Head of caudate nucleus (tissue), 42 donors: ENCODE measurements at regions not wholly inside any gene's neighbourhood (a gene's known extent, or its start where the extent isn't known, plus 50 kb on each side); places are given as distances from the start of the nearest gene placed in this dataset.
A peak's percentile ranks its signal among the peaks of the same experiment; 100 is the strongest.

Source experiments
- DNase-seq, 42 donors: peaks; one replicate each; pipeline versions ENCODE4 v3.0.0 to v3.0.0-alpha.2; 2020 to 2021; ENCODE audit warnings: mixed read lengths in 7 of 42
- intact Hi-C: fragments of 100-400 bp; cut with DNase I; formaldehyde crosslinking; loops from one replicate; pipeline ENCODE4 v1.15.0; 2022

DNA sequence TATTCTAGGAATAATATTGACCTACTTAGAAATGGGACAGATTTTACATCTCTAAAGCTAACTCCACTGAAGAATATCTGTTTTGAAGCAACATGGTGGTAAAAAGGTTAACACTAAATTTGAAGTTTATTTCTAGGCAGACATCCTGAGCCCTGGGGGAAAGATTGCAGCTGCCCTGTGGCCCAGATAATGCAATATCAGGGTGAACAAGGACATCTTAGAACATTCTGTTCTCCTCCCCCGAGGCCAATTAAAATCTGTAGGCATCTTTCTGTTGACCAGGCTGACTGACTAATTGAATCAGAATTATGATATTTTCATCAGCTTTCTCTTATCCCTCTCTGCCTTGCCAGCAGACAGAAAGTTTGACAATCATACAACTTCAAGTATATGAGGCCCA, 149.8 kb upstream of the DUSP10 start:
- intact Hi-C loops = no loop called here

DNA sequence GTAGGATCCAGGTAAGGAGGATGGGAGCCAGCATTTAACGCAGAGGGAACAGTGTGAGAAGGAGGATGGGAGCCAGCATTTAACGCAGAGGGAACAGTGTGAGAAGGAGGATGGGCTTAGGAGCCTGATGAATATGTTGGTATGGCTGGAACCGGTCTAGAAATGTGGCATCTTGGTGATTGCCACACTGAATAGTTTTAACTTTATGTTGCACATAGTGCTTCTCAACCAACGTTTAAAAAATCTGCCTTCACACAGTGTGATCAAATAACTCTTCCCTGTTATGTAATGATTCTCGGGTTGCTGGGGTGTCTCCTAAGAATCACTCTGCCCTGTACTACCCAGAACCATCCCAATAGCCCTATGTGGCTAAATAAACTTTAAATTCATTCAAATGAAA, 146.9 kb upstream of the DUSP10 start:
- intact Hi-C loops = no loop called here
- no peak for DNase-seq

More for the DNA sequence above, 149.8 kb upstream of the DUSP10 start:
- DNase-seq = no peak

DNA sequence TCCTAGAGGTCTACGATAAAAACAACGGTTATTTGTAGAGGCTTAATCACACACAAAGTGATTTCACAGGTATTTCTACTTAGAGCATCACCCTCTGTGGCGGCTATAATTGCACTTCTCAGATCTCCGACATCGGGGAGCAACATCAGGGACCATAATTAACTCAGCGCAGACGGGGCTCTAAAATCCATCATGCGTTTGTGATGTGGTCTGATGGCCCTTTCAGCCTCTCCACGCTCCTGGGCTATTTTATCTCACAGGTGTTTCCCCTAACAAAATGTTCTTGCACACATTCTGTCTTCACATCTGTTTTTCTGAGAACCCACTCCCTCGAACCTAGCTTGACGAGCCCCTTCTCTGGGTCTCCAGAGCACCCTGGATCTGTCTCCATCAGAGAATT, 146.3 kb upstream of the DUSP10 start:
- no peak for DNase-seq
- intact Hi-C loops = no loop called here

DNA sequence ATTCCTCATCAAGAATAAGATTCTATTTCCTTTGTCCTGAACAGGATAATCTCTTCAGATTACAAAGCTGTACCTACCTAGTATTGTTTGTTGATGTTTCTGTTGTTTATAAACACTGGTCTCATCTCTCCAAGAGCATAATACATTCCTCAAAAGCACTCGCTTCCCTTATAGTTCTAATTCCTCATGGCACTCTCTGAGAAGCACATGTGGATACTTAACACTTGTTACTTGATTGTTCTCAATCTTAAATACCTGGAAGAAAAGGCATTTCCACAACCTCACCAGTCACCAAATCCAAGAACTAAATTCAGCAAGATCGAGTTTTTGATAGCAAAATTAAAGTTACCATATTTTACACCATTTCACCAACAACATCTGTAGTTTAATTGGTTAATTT, 145.9 kb upstream of the DUSP10 start:
- intact Hi-C loops = no loop called here
- DNase-seq = no peak

DNA sequence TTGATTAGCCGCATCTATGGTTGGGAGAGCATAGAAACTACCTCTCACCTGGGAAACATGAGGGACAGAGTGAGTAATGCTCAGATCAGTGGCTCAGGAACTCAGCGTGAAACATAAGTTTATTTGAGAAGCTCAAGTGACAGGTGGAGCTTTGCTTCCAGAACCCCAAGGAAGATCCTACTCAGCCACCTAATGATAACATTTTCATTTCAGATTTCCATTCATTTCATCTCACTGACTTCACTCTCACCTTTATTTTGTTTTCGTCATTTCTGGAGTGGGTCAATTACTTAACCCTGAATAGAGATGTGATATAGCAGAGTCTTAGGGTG, 145.5 kb upstream of the DUSP10 start:
- intact Hi-C loops = no loop called here
- DNase-seq = no peak

DNA sequence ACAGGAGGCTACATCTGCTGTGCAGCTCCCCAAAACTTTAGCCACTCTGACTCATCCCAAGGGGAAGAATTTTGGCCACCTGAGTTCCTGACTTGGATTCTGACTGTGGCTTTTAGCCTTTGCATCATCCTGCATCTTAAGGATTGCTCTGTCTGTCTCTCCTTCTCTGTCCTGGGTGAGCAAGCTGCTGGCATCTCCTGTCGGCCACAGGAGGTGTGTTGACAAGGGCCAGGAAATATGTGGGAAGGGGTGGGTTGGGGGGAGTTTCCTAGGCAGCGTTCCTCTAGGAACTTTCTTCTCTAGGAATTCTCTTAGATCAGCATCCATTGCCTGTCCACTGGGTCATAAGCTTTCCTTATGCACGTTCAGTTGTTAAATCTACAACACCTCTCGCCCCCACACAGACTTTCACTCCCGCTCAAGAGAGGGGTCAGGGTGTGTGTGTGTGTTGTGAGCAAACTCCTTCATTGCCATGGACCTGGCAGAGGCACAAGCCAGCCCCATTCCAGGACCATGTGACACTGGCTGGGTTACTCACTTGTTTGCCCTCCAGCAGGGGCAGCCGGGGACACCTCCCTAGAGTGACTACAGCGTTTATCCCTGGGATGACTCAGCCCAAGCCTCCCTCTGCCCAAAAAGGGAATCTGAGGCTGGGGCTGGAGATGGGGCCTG, 145.0 kb upstream of the DUSP10 start:
- intact Hi-C loops = no loop called here
- DNase-seq = peak in 8 of 42 donors; percentile 3 to 49 (median 16)

DNA sequence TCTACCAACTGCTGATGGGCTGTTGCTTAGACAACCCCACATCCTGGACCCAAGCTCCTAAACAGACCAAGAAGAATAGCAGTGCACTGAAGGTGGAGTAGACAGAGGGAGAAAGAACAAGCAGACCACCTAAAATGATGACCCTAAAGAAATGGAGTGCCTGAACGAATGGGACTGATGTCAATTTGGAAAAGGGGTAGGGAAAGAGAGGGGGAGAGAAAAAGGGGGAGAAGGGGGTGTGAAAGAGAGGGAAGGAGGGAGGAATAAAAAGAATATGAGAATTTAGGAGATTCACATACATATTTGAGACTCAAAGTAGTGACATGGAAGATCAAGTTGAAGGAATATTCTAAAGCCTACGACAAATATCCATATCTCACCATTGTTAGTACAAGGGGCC, 144.4 kb upstream of the DUSP10 start:
- intact Hi-C loops = no loop called here

DNA sequence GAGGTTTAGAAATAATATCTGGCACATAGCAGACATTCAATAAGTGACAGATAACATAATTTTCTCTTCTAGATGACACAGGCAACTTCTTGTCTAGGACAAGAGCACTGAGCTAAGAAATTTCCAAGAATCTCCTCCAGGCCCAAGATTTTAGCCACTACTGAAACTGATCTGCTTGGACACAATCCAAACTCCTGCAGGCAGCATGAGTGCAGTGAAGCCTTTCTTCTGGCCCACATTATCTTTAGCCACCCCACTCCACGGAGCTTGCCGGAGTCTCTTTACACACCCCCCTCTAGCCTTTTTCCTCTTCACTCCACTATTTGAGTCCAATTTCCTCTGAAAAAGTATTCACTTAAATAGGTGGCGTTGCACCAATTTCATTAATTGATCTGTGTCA, 142.9 kb upstream of the DUSP10 start:
- no peak for DNase-seq
- intact Hi-C loops = no loop called here

More for the DNA sequence above, 144.4 kb upstream of the DUSP10 start:
- DNase-seq = no peak

DNA sequence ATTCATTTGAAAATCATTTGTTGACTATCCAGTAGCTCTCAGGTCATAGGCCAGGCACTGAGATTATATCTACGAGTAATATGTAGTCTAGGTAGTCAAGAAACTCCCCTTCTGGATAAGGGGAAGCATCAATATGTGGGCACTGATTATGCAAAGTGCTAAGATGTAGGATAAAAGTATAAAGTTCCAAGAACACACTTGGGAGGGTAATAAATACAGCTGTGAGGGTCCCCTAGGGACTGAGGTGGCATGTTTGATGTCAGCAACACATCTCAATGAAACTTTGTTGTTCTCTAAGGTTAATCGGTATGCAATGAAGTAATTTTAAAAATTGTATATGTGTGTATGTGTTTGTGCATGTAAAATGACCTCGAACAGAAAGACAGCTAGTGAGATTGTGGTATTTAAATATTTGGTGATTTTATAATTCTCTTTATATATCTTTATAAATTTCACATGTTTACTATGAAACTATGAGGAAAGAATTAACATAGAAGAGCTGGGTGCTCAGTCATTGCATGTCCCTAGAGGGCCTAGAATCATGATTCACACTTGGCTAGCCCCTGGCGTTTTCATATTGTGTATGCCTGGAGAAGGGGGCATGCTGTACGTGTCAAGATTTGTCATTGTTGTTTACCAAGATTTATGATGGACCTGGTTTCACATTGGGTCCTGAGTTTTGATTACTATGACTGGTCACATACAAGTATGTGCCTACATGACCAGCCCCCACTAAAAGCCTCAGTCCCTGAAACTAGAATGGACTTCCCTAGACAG, 140.1 kb upstream of the DUSP10 start:
- intact Hi-C loops = no loop called here
- DNase-seq = no peak

DNA sequence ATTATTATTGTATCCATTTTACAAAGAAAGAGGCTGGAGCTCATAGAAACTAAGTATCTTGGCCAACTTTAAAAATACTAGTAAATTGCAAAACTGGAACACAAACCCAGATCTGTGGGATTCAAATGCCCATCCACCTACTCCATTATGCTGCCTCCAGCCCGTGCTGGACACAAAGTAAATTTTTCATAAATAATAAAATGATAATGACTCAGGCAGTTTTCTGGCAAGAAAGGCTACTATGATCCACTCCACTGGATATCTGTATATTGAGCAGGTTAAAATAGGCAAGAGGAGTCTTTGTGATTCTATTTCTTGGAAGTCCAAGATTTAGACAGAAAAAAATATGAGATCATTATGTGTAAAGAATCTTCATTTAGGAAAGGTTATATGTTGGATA, 138.3 kb upstream of the DUSP10 start:
- intact Hi-C loops = no loop called here
- DNase-seq = no peak

DNA sequence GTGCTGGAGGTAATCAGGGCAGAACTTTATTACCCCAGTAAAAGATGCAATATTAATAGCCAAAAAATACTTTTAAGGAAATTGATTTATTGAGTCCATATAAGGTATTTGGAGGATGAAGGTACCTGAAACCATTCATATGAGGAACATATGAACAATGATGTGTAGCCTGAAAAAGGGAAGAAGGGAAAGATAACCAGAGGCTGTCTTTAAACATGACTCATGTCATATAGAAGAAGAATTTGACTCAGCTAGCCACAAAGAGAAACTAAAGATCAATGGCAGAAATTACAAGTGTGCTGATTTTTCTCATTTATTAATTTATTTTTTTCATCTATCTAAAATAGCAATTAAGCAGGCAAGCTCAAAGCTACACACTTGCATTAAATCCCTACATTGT, 136.2 kb upstream of the DUSP10 start:
- intact Hi-C loops = no loop called here
- DNase-seq = no peak

DNA sequence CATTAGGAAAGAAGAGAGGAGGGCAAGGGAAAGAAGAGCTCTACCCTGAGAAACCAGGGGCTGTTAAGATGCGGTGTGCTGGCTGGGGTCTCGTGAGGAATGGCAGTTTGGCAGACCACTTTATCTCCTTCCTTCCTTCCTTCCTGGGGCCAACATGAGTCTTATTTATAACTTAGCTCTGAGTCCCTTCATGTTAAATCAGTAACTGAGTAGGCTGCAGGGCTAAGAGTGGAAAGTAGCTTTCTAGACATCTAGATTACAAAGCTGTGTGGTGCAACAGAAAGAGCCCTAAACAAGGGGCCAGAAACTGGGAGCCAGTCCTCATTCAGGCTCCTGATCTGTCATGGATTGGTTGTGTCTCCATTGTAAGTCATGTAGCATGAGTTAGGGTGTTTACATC, 135.4 kb upstream of the DUSP10 start:
- intact Hi-C loops = no loop called here
- DNase-seq = no peak

DNA sequence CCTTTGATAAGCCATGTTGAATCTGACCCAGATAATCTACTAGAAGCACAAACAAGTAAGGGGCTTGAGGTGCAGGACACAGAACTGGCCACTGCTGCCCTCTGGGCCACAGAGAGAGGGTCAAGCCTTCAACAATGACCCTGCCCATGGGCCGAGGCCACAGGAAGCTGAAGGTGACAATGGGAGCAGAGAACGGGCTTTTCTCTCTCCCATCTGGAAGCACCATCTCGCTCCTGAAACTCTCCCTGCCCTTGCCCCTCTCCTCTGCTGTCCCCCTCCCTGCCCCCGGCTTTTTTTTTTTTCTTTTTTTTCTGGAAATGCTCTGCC, 133.1 kb upstream of the DUSP10 start:
- no peak for DNase-seq
- intact Hi-C loops = no loop called here

DNA sequence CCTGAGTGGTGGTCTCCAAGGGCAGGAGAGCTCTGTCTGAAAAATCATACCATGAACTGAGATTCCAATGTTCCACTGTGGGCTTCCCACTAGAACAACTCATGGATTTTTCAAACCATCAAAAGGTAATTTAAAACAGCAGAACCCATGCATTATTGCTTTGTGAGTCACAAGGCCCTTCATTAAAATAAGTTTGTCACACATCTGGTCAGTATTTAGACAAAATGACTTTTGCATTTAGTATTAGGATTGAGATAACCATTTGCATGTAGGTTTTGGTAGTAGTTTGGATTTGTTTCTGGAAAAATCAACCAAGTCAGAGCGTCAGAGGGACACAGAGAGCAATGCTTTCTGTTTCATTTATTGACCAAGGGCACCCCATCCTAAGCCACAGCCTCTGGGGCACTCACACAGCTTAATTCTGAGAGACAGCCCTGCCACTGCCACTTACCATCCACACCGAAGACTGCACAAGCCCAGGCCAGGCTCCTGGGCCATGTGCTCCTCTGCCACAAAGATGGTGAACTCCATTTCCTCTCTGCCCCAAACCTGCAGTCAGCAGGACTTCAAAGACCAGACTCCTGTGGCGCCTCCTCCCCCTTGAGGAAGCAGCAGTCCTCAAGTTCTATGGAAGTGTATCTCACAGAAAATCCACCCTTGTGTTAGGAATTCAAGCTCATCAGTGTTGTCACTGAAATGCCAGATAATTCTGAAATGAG, 132.6 kb upstream of the DUSP10 start:
- intact Hi-C loops = no loop called here
- no peak for DNase-seq

DNA sequence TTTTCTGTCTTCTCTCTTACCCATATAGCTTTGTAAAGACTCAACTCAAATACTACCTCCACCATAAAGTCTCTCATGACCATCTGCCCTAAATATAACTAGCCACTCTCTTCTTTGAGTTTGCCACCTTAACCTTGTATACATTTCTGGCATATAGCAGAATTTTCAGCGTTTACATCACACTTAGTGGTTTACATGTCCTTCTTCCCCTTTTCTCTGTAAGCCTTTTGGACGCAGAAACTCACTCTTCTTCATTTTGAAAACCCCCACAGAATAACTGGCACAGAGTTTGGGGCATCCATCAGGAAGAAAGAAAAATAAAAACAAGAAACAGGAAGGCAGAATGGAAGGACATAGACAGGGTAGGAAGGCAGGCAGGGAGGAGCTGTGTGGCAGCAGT, 131.8 kb upstream of the DUSP10 start:
- no peak for DNase-seq
- intact Hi-C loops = no loop called here

DNA sequence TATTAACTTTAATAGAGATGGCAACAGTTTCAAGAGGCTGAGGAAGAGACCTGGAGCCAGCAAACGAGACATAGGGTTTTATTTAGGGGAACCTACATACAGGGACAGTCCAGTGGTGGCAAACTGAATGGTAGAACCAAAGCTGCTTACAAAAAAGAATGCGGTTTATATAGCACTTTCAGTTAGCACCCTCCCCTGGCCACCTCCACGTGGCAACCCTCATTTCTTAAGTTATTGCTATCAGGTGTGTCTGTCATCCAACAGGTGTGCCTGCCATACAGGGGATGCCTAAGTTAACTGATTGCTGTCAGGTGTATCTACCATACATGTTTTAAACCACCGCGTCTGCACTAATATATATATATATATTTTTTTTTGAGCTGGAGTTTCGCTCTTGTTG, 129.2 kb upstream of the DUSP10 start:
- no peak for DNase-seq
- intact Hi-C loops = no loop called here

DNA sequence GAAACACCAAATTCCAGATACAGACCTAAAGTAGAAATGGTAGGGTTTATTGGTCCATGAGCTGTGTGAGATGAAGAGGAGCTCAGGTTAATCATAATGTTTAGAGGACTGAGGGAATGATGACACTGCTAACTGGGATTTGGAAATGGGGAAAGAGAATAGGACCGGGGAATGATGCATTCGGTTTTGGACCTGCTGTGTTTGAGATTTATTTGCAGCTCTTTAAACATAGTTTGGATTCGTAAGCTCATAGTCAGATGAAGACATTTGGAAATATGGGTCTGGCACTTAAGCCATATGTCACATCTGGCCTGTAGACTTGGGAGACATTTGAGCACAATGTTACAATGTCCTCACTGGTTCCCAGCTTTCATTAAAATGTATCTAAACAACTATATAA, 127.9 kb upstream of the DUSP10 start:
- DNase-seq = no peak

DNA sequence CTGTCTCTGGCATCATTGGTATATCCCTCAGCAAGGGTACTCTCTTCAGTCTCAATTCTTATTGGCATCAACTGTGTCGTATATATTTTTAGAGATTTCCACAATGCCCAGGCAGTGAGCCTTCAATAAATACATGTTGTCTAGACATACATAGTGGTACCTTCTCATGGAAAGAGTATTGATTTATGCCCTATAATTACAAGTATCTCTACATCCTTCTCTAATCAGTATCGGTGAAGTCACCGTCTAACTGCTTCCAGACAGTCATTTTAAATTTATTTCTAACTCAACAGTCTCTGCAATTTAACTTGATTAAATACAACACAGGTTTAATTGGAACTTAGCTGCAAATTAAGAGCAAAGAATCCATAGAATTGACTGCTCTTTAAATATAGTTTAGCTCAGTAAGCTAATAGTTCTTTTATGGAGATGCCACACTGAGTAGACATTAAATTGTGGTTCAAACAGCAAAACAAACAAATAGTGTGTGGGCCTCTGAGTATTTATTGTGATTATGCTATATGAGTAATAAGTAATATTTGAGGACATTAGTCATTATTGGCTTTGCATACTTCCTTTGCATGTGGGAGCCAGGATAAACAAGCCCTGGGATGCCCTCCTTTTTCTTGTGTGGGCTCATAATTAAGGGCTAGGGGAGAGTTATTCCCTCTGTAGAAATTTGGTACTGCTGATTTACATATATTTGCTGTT, 126.9 kb upstream of the DUSP10 start:
- intact Hi-C loops = no loop called here
- DNase-seq = no peak

More for the DNA sequence above, 127.9 kb upstream of the DUSP10 start:
- intact Hi-C loops = no loop called here

DNA sequence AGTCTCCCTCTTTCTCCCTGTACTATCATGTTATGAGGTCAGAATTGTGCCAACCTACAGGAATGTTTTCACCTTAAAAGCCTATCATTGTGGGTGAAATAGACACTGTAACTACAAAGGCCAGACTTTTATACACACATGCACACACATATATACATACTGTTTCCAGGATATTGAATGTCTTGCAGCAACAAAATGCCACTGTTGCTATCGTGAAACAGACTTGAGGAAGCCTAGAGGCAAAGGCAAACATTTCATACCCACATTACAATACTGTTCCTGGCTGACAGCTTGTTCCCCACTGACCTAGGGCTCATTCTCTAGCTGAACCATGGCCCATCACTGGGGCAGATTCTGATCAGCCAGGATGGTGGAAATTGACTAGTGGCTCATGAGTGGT, 125.1 kb upstream of the DUSP10 start:
- DNase-seq = no peak
- intact Hi-C loops = no loop called here

DNA sequence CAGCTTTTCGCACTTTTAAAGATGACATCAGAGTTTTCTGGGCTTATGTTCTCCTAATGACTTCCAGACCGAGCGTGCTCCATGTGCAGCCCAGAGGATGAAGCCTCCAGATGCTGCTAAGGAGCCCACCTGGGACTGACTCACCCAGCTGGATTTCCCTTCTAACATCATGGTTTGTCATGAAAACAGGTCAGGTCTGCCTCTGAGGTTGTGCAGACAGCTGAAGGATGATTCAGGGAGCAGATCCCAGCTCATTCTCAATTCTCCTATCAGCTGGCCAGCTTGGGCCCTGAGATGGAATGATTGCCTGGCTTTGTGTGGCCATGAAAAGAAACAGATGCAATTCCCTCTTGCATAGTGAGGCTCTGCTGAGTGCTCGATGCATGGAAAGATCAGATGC, 123.9 kb upstream of the DUSP10 start:
- intact Hi-C loops = no loop called here
- no peak for DNase-seq
